PC-3 (cell line): ENCODE measurements at regions not wholly inside any gene's neighbourhood (a gene's known extent, or its start where the extent isn't known, plus 50 kb on each side); places are given as distances from the start of the nearest gene placed in this dataset.
A peak's percentile ranks its signal among the peaks of the same experiment; 100 is the strongest.

Experiments
- ATAC-seq: fragments of 200-7000 bp; cut with Tn5 transposase; 2 replicates; pipeline ENCODE4 v1.9.1; 2020; ENCODE audit warnings: mild to moderate bottlenecking, moderate library complexity
- BruUV-seq: library from RNA; stranded (reverse); fragments of 400-500 nt; replicated peaks from 2 replicates; lab custom pipeline; 2021; lab: Mats Ljungman, UMichigan
- CTCF ChIA-PET: fragments of 300-600 bp; sonication (Branson Sonifier 250); formaldehyde crosslinking; loops from one replicate; lab custom pipeline; 2022; ENCODE audit warnings: antibody characterized with exemption; lab: Charles Lee
- POLR2A ChIA-PET: fragments of 300-600 bp; sonication (Branson Sonifier 250); formaldehyde crosslinking; loops from one replicate; lab custom pipeline; 2022; ENCODE audit warnings: antibody characterized with exemption; ENCODE audit not compliant: unreplicated experiment; lab: Charles Lee
- DNase-seq: peaks from one replicate; pipeline ENCODE4 v3.0.0-alpha.2; 2015
- H2AFZ ChIP-seq: fragments of 300-600 bp; sonication (generic); 2 replicates; pipeline ENCODE4 v1.6.0; 2016; ENCODE audit warnings: antibody characterized with exemption, low read length
- H3F3A ChIP-seq: fragments of 300-600 bp; sonication (generic); one replicate; pipeline ENCODE4 v1.6.0; 2017; ENCODE audit warnings: antibody characterized with exemption, low read length, control low read depth, mild to moderate bottlenecking; ENCODE audit not compliant: unreplicated experiment
- H3K27ac ChIP-seq: fragments of 300-600 bp; sonication (generic); 2 replicates; pipeline ENCODE4 v1.5.1; 2016; ENCODE audit warnings: mild to moderate bottlenecking, low read length
- H3K27me3 ChIP-seq: fragments of 300-600 bp; sonication (generic); 2 replicates; pipeline ENCODE4 v1.6.1; 2016; ENCODE audit warnings: low read length, mixed read lengths
- H3K36me3 ChIP-seq: fragments of 300-600 bp; sonication (generic); 2 replicates; pipeline ENCODE4 v1.6.1; 2016; ENCODE audit warnings: low read depth, mixed run types, low read length, mixed read lengths
- H3K4me1 ChIP-seq: fragments of 300-600 bp; sonication (generic); 2 replicates; pipeline ENCODE4 v1.5.1; 2016; ENCODE audit warnings: low read length; ENCODE audit not compliant: insufficient read depth
- H3K4me2 ChIP-seq: fragments of 300-600 bp; sonication (generic); 2 replicates; pipeline ENCODE4 v1.6.0; 2016; ENCODE audit warnings: low read length
- H3K4me3 ChIP-seq: fragments of 300-600 bp; sonication (generic); 2 replicates; pipeline ENCODE4 v1.5.1; 2016; ENCODE audit warnings: mild to moderate bottlenecking, low read length, mixed read lengths
- H3K79me2 ChIP-seq: fragments of 300-600 bp; sonication (generic); 2 replicates; pipeline ENCODE4 v1.6.1; 2017; ENCODE audit warnings: low read length, mixed read lengths
- H3K9ac ChIP-seq: fragments of 300-600 bp; sonication (generic); 2 replicates; pipeline ENCODE4 v1.6.0; 2016; ENCODE audit warnings: mild to moderate bottlenecking, low read length
- H3K9me2 ChIP-seq: fragments of 300-600 bp; sonication (generic); replicated peaks from 2 replicates; pipeline ENCODE4 v1.6.1; 2016; ENCODE audit warnings: mixed run types, low read length, mixed read lengths
- H3K9me3 ChIP-seq: fragments of 300-600 bp; sonication (generic); 2 replicates; pipeline ENCODE4 v1.6.1; 2016; ENCODE audit warnings: low read length, mixed read lengths
- H4K20me1 ChIP-seq: fragments of 300-600 bp; sonication (generic); 2 replicates; pipeline ENCODE4 v1.6.1; 2016; ENCODE audit warnings: low read length, mixed read lengths
- CTCF ChIP-seq: fragments of 300-600 bp; sonication (generic); conservative IDR thresholded peaks from 2 replicates; pipeline ENCODE4 v1.5.1; 2017; ENCODE audit warnings: antibody characterized with exemption, low read depth, mild to moderate bottlenecking, low read length
- EZH2 ChIP-seq: fragments of 300-600 bp; sonication (generic); IDR thresholded peaks from one replicate; pipeline ENCODE4 v1.6.1; 2017; ENCODE audit warnings: antibody characterized with exemption, mild to moderate bottlenecking, low read length; ENCODE audit not compliant: unreplicated experiment
- EZH2phosphoT487 ChIP-seq: fragments of 300-600 bp; sonication (generic); IDR thresholded peaks from 2 replicates; pipeline ENCODE4 v1.6.1; 2018; ENCODE audit warnings: mild to moderate bottlenecking, antibody characterized with exemption, low read length, borderline replicate concordance
- intact Hi-C: fragments of 100-400 bp; cut with micrococcal nuclease; formaldehyde crosslinking; loops from 2 replicates; pipeline ENCODE4 v1.9.0; 2023

GRCh38 chr9:13756943-13757342 is 477.5 kb upstream of the MPDZ start:
- H3F3A ChIP-seq, result no peaks in the 10 kb centered on the region
- no peak for DNase-seq
- no peaks in the 10 kb centered on the region for H3K27me3 ChIP-seq
- H3K9me2 ChIP-seq, result no peaks in the 10 kb centered on the region
- H3K79me2 ChIP-seq, result no peaks in the 10 kb centered on the region
- no peak overlapping the region for H3K4me3 ChIP-seq
- H3K36me3 ChIP-seq, result no peaks in the 10 kb centered on the region
- BruUV-seq, result no TSS peak
- POLR2A ChIA-PET, result no interaction called here
- H3K4me1 ChIP-seq, result no peaks in the 10 kb centered on the region; the same call in 1 of the 2 replicates
- no peaks in the 10 kb centered on the region for H3K9me3 ChIP-seq
- H4K20me1 ChIP-seq, result no peaks in the 10 kb centered on the region
- TF ChIP-seq CTCF (no peak), EZH2phosphoT487 (no peak), EZH2 (no peak)
- intact Hi-C loops, result no loop called here
- H2AFZ ChIP-seq, result no peak overlapping the region
- CTCF ChIA-PET, result no interaction called here
- H3K9ac ChIP-seq, result no peak overlapping the region
- H3K27ac ChIP-seq, result no peak overlapping the region
- no peak for ATAC-seq
- H3K4me2 ChIP-seq, result no peak overlapping the region

GRCh38 chr9:13755551-13755950 is 476.1 kb upstream of the MPDZ start:
- ATAC-seq (no peak), DNase-seq (no peak)
- no peak overlapping the region for H3K9ac ChIP-seq
- no peak for TF ChIP-seq CTCF
- TF ChIP-seq EZH2phosphoT487, result no peak
- no peak for TF ChIP-seq EZH2
- no TSS peak for BruUV-seq
- no peaks in the 10 kb centered on the region for H3F3A ChIP-seq
- H4K20me1 ChIP-seq, result no peaks in the 10 kb centered on the region
- no peaks in the 10 kb centered on the region for H3K36me3 ChIP-seq
- H3K27me3 ChIP-seq, result no peaks in the 10 kb centered on the region
- intact Hi-C loops, result no loop called here
- no peaks in the 10 kb centered on the region for H3K79me2 ChIP-seq
- peaks cover 8% of the 10 kb centered on the region for H3K4me1 ChIP-seq
- ChIA-PET CTCF (no interaction called here), POLR2A (no interaction called here)
- H2AFZ ChIP-seq, result no peak overlapping the region
- no peaks in the 10 kb centered on the region for H3K9me2 ChIP-seq
- H3K27ac ChIP-seq, result no peak overlapping the region
- H3K4me2 ChIP-seq, result no peak overlapping the region
- no peak overlapping the region for H3K4me3 ChIP-seq
- no peaks in the 10 kb centered on the region for H3K9me3 ChIP-seq

- ChIA-PET POLR2A (no interaction called here), CTCF (no interaction called here)
- Histone ChIP-seq H3K4me2 (peak overlapping the region; percentile 38; the same call in 1 of the 2 replicates), H3K4me1 (peaks cover 19% of the 10 kb centered on the region), H3F3A (no peaks in the 10 kb centered on the region), H3K27me3 (no peaks in the 10 kb centered on the region), H4K20me1 (no peaks in the 10 kb centered on the region), H3K9ac (peak overlapping the region; percentile 52), H3K79me2 (no peaks in the 10 kb centered on the region), H3K9me3 (no peaks in the 10 kb centered on the region), H3K9me2 (no peaks in the 10 kb centered on the region), H2AFZ (no peak overlapping the region), H3K4me3 (no peak overlapping the region), H3K27ac (peak overlapping the region; percentile 87), H3K36me3 (no peaks in the 10 kb centered on the region)
- no peak for ATAC-seq
- TF ChIP-seq EZH2 (no peak), CTCF (no peak), EZH2phosphoT487 (no peak)
- intact Hi-C loops, result no loop called here
- no TSS peak for BruUV-seq
- no peak for DNase-seq
Measured at GRCh38 chr9:13750639-13751038, 471.1 kb upstream of the MPDZ start.
